ENCODE measurements at regions not wholly inside any gene's neighbourhood (a gene's known extent, or its start where the extent isn't known, plus 50 kb on each side); places are given as distances from the start of the nearest gene placed in this dataset.
"Not testable (repeated sequence)": the region's sequence is repeated elsewhere in the genome, so short reads cannot be mapped to it uniquely, and the experiment has no call there.

GRCh38 chr2:8139668-8140200 is 542.1 kb upstream of the ID2 start:
- no peak for TF ChIP-seq CTCF (conservative IDR thresholded peaks at IDR 0.05; ENCODE audit: low read depth, low read length)
- DNase-seq (ENCODE audit: low read depth), result no peak

GRCh38 chr2:8141079-8141707 is 540.7 kb upstream of the ID2 start:
- no peak for DNase-seq (ENCODE audit: low read depth)
- TF ChIP-seq CTCF (conservative IDR thresholded peaks at IDR 0.05; ENCODE audit: low read depth, low read length), result no peak
- H3K4me3 ChIP-seq (ENCODE audit: low read depth, low read length), result no peak overlapping the region

More at GRCh38 chr2:8139668-8140200, 542.1 kb upstream of the ID2 start:
- no peak overlapping the region for H3K4me3 ChIP-seq (ENCODE audit: low read depth, low read length)

GRCh38 chr2:8141780-8142179 is 540.1 kb upstream of the ID2 start:
- no peak overlapping the region for H3K4me3 ChIP-seq (ENCODE audit: low read depth, low read length)
- DNase-seq (ENCODE audit: low read depth), result no peak
- TF ChIP-seq CTCF (conservative IDR thresholded peaks at IDR 0.05; ENCODE audit: low read depth, low read length), result no peak

- no peak overlapping the region for H3K4me3 ChIP-seq (ENCODE audit: low read depth, low read length)
- TF ChIP-seq CTCF (conservative IDR thresholded peaks at IDR 0.05; ENCODE audit: low read depth, low read length), result no peak
- DNase-seq (ENCODE audit: low read depth), result no peak
Observed at GRCh38 chr2:8142461-8142860, 539.4 kb upstream of the ID2 start.

GRCh38 chr2:8144131-8144631 is 537.7 kb upstream of the ID2 start:
- H3K4me3 ChIP-seq (ENCODE audit: low read depth, low read length), result no peak overlapping the region
- TF ChIP-seq CTCF (conservative IDR thresholded peaks at IDR 0.05; ENCODE audit: low read depth, low read length), result no peak
- DNase-seq (ENCODE audit: low read depth), result no peak

- no peak for DNase-seq (ENCODE audit: low read depth)
- no peak overlapping the region for H3K4me3 ChIP-seq (ENCODE audit: low read depth, low read length)
- no peak for TF ChIP-seq CTCF (conservative IDR thresholded peaks at IDR 0.05; ENCODE audit: low read depth, low read length)
Observed at GRCh38 chr2:8144785-8145184, 537.1 kb upstream of the ID2 start.

GRCh38 chr2:8145375-8145774 is 536.5 kb upstream of the ID2 start:
- DNase-seq (ENCODE audit: low read depth); H3K4me3 ChIP-seq (ENCODE audit: low read depth, low read length): not testable (repeated sequence)

Measured in epithelial cell of proximal tubule (primary cell).